ENCODE measurements at regions not wholly inside any gene's neighbourhood (a gene's known extent, or its start where the extent isn't known, plus 50 kb on each side); places are given as distances from the start of the nearest gene placed in this dataset.
"Not testable (repeated sequence)": the region's sequence is repeated elsewhere in the genome, so short reads cannot be mapped to it uniquely, and the experiment has no call there.

DNA sequence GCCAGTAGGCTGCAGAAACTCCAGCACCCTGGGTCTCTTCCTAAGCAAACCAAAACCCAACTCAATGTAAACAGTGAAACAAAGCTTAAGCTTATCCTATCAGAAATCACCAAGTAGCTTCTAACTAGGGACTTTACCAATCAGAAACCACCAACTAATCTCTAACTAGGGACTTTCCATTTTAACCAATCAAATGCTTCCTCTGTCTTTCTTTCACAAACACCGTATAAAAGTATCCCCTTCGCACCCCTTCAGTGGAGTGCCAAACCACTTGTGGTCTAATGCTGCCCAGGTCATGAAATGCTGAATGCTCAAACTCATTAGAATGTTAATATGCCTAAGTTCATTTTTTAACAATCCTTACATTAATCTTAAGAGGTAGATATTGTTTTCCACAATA lies 250.5 kb upstream of the DUSP10 start:
- no peak for DNase-seq

DNA sequence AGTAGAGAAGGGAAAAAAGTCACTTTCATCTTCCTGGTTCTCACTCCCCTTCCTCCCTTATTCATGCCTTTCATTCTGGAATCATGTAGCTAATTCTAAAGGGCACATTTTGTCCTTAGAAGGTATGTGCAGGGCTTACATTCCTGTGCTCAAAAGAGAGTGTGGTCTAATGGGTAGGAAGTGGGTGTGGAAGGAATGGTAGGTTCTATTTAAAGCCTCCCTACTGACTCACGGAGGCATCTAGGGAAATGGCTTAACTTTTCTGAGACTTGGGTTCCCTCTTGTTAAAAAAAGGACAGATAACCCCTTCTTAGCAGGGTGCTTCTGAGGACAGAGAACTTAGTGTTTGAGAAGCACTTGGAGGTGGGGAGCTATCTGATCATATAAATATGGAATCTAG lies 249.3 kb upstream of the DUSP10 start:
- no peak for DNase-seq

DNA sequence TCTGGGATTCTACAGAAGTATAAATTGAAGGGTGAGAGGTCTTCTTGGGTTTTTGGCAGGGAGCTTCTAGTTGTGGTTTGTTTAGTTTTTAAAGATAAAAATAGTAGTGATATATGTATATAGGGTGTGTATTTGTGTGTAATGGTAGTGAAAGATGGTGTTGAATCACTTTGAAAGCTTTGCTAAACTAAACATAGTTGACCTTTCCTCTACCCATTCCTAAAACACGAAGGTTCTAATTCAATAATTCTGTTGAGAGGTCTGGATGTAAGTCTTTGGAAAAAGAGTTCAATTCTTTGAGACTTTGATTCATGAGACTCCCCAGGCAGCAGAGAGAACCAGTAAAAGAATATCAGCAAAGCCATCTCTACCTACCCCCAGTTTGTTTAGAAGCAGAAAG lies 247.9 kb upstream of the DUSP10 start:
- DNase-seq, result no peak

DNA sequence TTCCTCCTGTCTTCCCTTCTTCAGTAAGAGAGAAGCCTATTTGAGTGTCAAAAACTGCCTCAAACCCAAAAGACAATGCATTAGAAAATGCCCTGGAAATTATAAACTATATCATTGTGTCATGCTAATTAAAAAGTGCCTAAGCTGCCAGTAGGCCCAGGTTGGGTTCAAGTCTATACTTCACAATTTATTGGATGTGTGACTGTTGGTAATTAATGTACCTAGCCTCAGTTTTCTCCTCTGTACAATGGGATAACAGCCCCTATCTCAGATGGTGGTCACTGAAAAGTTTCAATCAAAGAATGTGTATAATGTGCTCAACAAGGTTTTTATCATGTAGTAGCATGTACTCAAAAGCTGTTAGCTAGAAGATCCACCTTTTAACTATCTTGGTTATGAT lies 246.9 kb upstream of the DUSP10 start:
- DNase-seq, result no peak

DNA sequence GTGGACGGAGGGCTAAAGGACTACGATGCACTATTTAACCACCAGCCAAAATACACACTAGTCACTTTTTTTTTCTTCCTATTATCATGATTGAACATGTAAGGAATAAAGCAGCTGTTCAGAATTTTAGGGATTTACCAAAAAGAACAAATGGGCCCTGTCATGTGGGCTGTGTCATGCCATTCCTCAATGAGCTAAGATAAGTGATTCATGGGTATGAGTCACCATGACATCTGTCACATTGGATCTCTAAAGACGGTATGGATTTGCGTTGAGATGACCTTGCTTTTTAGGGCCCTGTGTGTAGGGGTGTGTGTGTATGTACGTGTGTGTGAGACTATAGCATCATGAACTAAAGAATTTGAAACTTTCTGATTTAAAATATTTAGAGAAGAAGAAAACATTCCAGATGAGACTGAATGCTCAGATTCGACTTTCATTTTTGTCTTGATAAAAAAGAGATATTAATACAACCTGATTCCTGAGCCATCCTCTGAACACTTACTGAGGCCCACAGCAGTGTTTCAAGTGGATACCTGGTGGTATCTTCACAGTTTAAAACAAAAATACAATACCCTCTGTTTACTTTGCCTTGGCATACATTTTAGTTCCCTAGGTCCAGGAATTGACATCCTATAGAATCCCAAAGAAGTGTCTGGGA lies 246.1 kb upstream of the DUSP10 start:
- no peak for DNase-seq

DNA sequence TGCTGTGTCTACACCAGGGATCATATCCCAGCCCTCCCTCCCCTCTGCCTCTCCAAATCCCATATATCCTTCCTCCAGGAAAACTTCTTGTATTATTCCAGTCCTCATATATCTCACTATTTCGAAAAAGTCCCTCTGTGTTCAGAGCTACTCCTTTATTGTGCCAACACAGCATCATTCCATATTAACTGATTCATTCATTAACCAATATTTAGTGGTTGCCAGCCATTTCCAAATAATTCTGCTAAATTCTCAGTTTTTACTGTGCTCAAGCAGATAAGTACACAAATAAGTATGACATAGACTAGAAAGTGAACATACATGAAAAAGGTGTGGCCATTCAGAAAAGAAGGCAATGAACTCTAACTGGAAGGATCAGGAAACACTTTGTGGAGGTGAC lies 241.6 kb upstream of the DUSP10 start:
- DNase-seq, result no peak

DNA sequence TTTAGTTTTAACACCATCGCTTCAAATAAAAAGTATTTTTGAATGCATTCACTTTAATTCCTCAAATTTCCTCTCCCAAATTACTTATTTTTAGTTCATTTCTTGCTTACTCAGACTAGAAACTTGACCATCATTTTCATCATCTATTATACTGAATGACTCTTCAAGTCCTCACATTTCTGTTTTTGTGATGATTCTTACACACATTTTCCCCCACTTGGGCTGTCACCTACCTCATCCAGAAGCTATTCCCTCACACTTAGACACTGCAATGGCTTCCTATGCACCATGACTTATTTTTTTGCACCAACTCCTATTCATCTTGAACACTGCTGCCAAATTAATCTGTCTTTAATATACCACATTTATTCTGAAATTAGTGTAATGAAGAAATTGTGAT lies 239.6 kb upstream of the DUSP10 start:
- DNase-seq, result no peak

DNA sequence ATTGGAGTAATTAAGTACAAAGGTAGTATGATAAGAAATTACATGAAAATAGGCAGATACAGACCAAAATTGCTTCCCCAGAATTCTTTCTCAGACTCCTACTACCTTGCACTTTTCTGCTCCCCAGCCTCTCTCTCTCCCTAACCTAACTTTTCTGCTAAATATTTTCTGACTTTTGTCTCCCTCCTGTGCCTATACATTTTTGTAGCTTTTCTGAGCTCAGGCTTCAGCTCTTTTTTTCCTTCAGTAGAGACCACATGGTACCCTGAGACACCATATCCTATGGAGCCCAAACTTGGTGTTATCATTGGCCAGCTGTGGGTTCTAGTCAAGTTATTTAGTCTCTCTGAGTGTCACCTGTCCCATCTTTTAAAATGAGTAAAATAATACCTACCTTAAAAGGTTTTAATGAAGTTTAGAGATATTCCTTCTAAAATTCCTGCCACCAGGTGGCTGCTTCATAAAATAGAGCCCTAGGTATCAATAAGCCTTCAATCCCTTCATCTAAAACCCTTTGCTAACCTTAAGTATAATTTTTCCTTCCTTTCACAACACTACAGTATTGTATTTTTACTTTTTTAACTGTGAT lies 237.6 kb upstream of the DUSP10 start:
- no peak for DNase-seq

DNA sequence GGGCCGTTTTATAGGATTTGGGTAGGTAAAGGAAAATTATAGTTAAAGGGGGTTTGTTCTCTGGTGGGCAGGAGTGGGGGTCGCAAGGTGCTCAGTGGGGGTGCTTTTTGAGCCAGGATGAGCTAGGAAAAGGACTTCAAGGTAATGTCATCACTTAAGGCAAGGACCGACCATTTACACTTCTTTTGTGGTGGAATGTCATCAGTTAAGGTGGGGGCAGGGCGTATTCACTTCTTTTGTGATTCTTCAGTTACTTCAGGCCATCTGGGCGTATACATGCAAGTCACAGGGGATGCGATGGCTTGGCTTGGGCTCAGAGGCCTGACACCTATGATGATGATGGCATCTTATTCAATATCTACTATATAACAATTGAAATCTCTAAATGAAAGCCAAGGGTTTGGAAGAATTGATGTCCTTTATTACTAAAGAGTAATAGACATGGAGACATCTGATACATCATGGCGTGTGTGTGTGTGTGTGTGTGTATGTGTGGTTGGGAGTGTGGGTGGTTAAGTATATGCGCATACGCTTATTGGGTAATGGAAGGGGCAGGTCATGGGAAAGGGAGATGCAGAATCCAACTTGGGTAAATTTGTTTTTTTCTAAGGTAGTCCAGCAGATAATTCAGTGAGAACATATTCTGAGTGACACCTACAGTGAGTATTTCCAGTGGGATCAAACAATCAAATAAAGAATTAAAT lies 236.9 kb upstream of the DUSP10 start:
- not testable (repeated sequence) for DNase-seq

DNA sequence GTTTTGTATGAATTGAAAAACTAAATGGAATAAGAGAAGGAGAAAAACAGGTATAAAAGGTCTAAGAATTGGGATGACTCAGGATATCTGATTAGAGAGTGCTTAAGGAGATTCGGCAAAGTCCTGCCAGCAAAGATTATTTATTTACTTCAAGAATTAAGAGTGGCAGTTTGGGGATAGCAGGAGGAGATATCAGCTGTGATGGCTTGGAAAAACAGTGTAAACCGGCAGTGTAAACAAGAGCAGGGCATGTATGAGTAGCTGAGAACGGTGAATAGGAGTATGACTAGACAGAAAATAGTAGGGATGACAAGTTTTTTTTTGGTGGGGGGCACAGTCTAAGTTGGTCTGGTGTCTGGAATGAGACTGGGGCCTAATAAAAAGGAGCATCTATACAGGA lies 231.9 kb upstream of the DUSP10 start:
- not testable (repeated sequence) for DNase-seq

DNA sequence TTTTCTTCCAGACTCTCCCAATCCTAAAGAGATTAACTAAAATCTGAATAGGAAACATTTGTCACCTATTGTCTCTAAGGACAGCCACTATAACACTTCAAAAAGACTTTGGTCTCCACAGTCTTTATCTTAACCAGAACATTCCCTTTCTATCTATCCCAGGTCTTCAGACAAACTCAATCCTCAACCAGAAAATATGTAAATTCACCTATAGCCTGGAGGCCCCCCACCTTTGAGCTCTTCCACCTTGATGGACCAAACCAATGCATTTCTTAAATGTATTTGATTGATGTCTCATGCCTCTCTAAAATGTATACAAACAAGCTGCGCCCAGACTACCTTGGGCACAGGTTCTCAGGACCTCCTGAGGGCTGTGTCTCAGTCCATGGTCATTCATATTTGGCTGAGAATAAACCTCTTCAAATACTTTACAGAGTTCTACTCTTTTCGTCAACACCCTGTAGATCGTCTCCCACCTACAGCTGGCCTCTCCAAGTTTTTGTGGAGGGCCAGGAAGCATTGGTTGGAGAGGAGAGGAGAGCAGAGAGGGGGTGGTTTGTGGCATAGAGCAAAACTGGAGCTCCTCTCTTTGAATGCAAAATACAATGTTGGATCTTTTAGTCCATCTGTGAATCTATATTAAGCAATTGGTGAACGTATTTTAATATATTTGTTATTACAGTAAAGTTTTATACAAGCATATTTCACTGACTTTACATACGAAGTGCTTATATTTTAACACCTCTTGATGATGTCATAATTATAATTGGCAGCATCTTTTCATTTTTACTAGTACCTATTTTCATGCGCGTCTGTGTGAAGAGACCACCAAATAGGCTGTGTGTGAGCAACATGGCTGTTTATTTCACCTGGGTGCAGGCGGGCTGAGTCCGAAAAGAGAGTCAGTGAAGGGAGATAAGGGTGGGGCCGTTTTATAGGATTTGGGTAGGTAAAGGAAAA lies 230.7 kb upstream of the DUSP10 start:
- DNase-seq, result no peak

DNA sequence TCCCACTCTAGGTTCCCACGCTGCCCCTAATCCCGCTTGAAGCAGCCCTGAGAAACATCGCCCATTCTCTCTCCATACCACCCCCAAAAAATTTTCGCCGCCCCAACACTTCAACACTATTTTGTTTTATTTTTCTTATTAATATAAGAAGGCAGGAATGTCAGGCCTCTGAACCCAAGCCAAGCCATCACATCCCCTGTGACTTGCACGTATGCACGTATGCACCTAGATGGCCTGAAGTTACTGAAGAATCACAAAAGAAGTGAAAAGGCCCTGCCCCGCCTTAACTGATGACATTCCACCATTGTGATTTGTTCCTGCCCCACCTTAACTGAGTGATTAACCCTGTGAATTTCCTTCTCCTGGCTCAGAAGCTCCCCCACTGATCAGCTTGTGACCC lies 229.1 kb upstream of the DUSP10 start:
- not testable (repeated sequence) for DNase-seq

DNA sequence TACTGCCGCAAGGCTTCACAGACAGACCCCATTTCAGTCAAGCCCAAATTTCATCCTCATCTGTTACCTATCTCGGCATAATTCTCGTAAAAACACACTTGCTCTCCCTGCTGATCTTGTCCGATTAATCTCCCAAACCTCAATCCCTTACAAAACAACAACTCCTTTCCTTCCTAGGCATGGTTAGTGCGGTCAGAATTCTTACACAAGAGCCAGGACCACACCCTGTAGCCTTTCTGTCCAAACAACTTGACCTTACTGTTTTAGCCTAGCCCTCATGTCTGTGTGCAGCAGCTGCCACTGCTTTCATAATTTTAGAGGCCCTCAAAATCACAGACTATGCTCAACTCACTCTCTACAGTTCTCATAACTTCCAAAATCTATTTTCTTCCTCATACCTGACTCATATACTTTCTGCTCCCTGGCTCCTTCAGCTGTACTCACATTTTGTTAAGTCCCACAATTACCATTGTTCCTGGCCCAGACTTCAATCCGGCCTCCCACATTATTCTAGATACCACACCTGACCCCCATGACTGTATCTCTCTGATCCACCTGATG lies 227.5 kb upstream of the DUSP10 start:
- DNase-seq, result not testable (repeated sequence)

DNA sequence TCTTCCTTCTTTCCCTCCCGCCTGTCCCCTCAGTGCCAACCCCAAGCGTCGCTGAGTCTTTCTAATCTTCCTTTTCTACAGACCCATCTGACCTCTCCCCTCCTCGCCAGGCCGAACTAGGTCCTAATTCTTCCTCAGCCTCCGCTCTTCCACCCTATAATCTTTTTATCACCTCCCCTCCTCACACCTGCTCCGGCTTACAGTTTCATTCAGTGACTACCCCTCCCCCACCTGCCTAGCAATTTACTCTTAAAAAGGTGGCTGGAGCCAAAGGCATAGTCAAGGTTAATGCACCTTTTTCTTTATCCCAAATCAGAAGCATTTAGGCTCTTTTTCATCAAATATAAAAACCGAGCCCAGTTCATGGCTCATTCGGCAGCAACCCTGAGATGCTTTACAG lies 225.6 kb upstream of the DUSP10 start:
- DNase-seq, result not testable (repeated sequence)

DNA sequence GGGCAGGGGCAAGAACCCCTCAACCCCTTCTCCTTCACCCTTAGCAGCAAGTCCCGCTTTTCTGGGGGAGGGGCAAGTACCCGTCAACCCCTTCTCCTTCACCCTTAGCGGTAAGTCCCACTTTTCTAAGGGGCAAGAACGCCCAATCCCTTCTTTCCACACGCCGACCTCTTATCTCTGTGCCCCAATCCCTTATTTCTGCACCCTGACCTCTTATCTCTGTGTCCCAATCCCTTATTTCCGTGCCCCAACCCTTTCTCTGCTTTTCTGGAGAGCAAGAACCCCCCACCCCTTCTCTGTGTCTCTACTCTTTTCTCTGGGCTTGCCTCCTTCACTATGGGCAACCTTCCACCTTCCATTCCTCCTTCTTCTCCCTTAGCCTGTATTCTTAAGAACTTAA lies 225.0 kb upstream of the DUSP10 start:
- DNase-seq, result not testable (repeated sequence)

DNA sequence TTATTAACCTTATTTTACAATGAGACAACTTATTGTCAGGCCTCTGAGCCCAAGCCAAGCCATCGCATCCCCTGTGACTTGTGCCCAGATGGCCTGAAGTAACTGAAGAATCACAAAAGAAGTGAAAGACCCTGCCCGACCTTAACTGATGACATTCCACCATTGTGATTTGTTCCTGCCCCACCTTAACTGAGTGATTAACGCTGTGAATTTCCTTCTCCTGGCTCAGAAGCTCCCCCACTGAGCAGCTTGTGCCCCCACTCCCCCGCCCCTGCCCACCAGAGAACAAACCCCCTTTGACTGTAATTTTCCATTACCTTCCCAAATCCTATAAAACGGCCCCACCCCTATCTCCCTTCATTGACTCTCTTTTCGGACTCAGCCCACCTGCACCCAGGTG lies 224.0 kb upstream of the DUSP10 start:
- not testable (repeated sequence) for DNase-seq

DNA sequence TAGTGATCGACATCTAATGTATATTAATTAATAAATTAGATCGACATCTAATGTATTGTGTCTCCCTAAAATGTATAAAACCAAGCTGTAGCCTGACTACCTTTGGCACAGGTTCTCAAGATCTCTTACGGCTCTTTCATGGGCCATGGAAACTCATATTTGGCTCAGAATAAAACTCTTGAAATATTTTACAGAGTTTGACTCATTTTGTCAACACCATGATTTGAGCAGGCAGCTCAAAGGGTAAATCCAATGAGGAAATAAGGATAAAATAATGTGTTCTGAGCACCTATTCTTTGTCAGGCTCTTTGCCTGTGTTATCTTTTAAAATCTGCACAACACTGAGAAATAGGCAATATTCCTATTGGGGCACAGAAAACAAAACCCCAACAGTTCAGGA lies 223.4 kb upstream of the DUSP10 start:
- no peak for DNase-seq

DNA sequence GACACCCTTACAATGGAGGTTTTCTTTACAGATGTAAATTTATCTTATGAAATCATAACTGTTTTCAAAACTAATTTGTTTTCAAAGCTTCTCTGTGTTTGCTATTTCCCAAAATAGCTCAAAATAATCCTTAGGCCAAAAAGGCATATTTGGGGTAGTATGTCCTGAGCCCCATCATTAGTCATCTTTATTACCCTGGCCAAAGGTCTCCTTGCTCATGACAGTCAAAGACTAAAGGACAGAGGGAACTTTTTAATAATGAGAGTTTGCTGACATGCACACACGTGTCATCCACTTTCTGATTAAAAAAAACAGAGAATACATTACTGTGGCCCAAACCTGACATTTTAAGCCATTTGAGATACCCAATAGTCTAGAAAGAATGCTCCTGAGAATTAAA lies 221.9 kb upstream of the DUSP10 start:
- no peak for DNase-seq

DNA sequence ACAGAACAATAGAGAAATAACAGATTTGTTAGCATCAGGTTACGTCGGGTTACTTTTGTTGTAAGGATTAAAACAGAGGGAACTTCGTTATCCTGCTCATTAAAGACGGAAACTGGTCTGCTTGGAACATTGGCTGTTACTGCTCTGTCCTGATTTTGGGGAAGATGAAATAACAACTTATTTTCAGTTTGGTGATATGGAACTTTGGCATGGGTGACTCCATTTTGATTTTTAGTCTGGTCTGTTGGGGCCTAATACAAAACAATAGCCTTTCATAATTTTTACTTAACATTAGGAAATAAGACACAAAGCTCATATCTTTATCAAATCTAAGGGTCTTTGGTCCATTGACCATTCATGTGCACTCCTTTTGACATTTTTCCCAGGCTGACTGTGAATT lies 220.5 kb upstream of the DUSP10 start:
- DNase-seq, result no peak

DNA sequence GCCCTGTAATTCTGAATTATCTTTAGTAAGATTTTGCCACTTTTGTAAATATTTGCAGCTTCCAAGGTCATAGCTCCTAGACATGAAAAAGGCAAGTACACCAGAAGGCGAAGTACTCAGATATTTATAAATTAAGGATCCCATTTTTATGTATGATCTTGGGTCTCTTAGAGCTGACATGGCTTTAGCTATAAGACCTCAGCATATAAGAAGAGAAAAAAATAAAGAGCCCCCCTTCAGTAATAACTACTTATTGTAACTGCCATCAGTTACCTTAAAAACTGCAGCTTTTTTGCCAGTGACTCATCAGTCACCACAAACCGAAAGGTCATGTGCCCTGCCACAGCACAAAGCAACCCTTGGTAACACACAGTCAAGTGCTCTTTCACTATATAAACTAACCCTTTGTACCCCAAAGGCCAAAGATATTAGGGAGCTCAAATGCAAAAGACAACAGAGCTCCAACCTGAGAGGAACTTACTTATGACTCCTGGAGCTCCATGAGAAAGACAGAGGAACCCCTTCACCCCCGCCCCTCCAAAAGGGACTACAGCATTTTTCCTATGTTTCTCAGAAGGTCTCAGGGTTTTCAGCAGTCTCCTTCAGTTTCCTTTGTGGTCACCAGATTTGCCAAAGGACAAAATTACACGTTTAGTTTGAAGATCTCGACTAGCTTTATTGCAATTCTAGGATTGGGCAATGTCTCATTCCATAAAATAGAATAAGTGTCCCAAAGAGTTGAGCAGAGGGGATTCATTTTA lies 219.8 kb upstream of the DUSP10 start:
- no peak for DNase-seq

DNA sequence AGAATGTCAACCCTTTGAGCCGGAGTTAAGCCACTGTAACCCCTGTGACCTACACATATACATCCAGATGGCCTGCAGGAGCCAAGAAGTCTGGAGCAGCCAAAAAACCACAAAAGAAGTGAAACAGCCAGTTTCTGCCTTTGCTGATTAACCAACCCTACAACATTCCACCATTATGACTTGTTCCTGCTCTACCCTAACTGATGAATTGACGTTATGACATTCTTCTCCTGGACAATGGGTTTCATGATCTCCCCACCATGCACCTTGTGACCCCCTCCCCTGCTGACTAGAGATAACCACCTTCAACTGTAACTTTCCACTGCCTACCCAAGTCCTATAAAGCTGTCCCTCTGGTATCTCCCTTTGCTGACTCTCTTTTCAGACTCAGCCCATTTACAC lies 216.3 kb upstream of the DUSP10 start:
- not testable (repeated sequence) for DNase-seq

DNA sequence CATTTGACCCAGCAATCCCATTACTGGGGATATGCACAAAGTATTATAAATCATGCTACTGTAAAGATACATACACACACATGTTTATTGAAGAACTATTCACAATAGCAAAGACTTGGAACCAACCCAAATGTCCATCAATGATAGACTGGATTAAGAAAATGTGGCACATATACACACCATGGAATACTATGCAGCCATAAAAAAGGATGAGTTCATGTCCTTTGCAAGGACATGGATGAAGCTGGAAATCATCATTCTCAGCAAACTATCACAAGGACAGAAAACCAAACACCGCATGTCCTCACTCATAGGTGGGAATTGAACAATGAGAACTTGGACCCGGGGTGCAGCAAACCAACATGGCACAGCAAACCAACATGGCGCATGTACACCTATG lies 215.5 kb upstream of the DUSP10 start:
- not testable (repeated sequence) for DNase-seq
